ENCODE measurements at regions not wholly inside any gene's neighbourhood (a gene's known extent, or its start where the extent isn't known, plus 50 kb on each side); places are given as distances from the start of the nearest gene placed in this dataset.

DNA sequence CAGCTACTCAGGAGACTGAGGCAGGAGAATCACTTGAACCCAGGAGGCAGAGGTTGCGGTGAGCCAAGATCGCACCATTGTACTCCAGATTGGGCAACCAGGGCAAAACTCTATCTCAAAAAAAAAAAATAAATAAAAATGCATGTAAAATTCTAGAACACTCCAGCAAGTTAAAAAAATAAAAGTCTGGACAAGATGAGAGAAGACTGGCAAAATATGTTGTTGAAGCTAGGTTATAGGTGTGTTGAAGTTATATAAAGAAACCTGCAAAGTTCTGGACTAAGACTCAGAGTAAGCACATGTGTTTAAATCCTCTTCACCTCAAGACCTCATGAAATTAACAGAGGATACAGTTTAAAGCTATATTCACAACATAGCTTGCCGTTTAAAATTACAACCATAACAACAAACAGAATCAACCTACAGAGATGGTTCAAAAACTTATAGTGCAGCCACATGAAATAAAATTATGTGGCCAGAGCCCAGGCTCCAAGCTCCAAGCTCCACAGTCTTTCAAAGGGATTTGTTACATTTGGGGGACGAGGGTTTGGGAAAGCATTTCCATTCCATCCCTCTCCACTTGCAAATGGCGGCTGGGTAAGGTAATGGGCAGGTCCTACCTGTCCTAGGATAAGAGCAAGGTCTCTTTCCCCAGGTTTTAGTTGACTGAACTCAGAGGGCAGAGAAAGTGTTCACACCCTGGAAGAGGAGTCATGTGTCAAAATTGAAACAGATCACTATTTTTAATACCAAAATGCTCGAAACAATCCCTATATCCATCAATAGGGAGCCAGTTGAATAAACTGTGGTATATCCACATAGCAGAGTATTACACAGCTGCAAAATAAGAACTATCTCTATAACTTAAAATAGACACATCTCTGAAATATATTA lies 59.9 kb upstream of the MYCN start:
- DNase-seq (ENCODE audit: low read depth): no peak

- no peak for DNase-seq (ENCODE audit: low read depth)
These were observed 59.3 kb upstream of the MYCN start for GRCh38 chr2:15881120-15881433.

GRCh38 chr2:15881676-15882075 lies 58.7 kb upstream of the MYCN start:
- no peak for DNase-seq (ENCODE audit: low read depth)

DNA sequence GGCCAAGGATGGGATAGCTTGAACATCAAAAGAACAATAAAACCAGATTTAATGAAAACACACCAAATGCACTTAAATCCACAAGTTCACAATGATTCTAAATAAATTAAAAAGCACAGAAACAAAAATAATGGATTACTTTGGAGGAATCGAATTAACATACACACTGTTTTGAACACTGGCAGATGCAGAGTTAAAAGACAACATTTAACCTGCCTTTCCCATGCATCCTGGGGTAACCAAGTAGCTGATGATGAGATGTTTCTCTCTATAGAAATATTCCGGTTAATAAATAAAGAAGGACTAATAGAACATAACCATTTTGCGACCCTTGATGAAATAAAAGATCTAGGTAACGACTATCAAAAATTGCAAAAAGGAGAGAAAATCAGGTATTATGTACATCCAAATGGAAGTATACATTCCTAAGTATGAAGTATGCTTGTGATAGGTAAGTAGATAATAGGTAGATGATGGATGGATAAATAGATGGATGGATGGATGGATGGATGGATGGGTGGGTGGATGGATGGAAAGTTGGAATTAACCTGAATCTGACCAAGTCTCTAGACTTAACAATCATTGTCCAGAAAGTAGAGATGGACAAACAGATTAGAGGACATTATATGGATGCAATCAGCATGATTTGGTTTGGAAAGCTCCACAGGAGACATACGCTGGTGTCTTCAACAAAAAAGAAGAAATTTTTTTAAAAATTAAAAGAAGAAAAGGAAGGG lies 57.4 kb upstream of the MYCN start:
- DNase-seq (ENCODE audit: low read depth): no peak

DNA sequence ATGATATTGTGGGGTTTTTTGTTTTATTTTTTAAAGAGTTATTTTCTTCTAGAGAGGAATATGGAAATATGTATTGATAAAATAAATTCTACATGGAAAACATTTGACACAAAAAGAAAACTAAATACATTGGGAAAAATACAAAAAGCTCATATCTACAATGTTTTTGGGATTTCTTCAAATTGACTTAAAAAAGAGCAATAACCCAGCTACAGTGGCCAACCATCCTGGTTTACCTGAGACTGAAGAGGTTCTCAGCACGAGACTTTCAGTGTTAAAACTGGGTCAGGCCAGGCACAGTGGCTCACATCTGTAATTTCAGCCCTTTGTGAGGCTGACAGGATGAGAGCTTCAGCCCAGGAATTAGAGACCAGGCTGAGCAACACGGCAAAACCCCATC lies 56.7 kb upstream of the MYCN start:
- no peak for DNase-seq (ENCODE audit: low read depth)

DNA sequence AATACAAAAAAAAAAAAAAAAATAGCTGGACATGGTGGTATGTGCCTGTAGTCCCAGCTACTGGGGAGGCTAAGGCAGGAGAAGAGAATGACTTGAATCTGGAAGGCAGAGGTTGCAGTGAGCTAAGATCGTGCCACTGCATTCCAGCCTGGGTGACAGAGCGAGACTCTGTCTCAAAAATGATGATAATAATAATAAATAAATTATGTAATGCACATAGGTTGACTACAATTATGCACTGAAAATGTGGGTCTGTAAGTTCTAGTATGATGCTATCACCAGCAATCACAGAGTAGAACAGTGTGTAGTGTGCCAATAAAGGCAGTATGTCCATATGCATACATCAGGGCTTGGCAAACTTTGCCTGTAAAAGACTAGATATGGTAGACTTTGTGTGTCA lies 55.6 kb upstream of the MYCN start:
- DNase-seq (ENCODE audit: low read depth): no peak

DNA sequence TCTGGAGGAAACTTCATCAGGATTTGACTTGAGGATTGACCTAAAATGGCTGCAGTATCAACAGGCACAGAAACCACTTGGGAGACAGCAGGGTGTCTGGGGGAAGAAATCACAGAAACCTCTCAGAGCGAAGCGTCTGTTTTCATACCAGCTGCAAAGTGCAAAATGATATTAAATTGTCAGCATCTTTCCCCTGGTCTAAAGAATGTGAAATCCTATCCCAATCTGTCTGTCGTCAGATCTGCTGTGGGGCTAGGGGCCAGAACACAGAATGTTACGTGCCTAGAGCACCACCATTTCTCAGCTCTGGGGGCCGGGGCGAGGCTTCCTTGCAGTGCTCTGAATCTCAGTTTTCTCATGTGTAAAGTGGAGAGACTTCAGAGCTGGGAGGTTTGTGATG lies 54.1 kb upstream of the MYCN start:
- DNase-seq (ENCODE audit: low read depth): no peak

DNA sequence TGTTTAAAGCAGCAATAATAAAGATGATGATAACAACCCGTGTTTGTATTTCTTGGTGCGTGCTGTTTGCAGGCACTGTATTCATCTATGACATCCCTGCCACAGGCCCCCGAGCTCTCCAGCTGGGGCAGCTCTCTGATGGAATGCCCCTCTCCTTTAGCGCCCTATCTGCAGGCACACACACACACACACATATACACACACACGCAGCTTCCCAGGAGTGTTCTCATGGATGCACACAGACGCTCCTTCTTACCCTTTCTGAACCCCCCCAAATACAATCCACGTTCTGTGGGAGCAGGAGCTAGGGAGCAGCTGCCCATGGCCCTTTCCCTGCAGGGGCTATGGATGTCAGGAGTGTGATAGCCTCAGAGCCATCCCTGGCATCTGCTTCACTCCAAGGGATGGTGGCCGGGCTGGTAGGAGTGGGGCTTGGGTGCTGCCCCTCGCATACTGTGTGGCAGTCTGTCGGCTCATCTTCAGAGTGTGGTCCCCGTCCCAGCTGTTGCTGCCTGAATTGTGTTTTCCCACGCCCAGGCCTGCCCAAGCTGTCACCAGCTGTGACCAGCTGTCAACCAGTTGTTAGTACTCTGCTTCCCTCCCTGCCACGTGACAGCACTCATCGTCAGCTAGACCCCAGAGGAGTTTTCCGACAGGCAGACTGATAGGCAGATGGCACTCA lies 50.8 kb upstream of the MYCN start:
- no peak for DNase-seq (ENCODE audit: low read depth)

DNA sequence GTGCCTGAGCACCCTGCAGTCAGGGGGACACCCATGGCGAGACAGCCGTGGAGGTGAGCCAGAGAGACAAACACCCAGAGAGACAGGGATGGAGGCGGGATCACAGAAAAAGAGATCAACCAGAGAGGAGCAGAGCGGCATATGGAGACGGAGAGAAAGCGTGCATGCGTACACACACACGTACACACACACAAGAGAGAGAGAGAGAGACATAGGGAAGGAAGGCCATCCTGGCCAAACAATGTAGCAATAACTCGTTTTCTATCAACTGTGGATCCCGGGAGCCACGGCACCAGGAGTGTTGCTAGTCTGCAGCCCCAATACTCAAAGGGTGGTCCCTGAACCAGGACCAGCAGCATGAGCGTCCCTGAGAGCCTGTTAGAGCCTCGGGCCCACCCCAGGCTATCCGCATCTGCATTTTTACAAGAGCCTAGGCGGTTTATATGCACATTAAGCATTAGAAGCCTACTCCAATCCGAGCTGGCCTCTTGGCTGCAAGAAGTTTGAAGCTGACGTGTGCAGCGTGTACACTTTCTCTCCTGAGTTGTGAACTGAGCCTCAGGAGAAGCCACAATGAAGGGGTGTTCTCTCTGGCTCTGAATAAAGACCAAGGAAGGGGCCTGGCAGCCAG lies 50.1 kb upstream of the MYCN start:
- DNase-seq (ENCODE audit: low read depth): no peak

Small RNA genes lying in the stretch of these regions (small RNA-seq; reads per million reads assigned to genes)
- gene RNU5E-7P: 0.09 reads per million

Data from HT1080 (cell line).